WTC11 (cell line): ENCODE measurements at regions not wholly inside any gene's neighbourhood (a gene's known extent, or its start where the extent isn't known, plus 50 kb on each side); places are given as distances from the start of the nearest gene placed in this dataset.

Source experiments
- ATAC-seq: fragments of 200-7000 bp; cut with Tn5 transposase; 2 replicates; pipeline ENCODE4 v1.10.0; 2021; ENCODE audit warnings: mild to moderate bottlenecking, moderate library complexity
- CTCF ChIA-PET: fragments of 300-600 bp; sonication (Branson Sonifier 250); formaldehyde crosslinking; loops from one replicate; lab custom pipeline; 2021; ENCODE audit warnings: antibody characterized with exemption; lab: Charles Lee
- POLR2A ChIA-PET: fragments of 350-600 bp; sonication (Branson Sonifier 250); formaldehyde crosslinking; loops from one replicate; lab custom pipeline; 2021; ENCODE audit warnings: antibody characterized with exemption; lab: Charles Lee
- DNase-seq: peaks from one replicate; pipeline ENCODE4 v3.0.0; 2021; ENCODE audit warnings: low spot score
- H3K27ac Mint-ChIP-seq: 2 replicates; pipeline ENCODE4 v1.8.0; 2021; ENCODE audit warnings: mixed read lengths
- H3K27me3 Mint-ChIP-seq: 2 replicates; pipeline ENCODE4 v1.8.0; 2021; ENCODE audit warnings: low read depth, mild to moderate bottlenecking, moderate library complexity, mixed read lengths
- H3K36me3 Mint-ChIP-seq: 2 replicates; pipeline ENCODE4 v1.8.0; 2021; ENCODE audit warnings: mixed read lengths
- H3K4me1 Mint-ChIP-seq: 2 replicates; pipeline ENCODE4 v1.8.0; 2022; ENCODE audit warnings: mixed read lengths
- H3K4me3 Mint-ChIP-seq: 2 replicates; pipeline ENCODE4 v1.8.0; 2021; ENCODE audit warnings: mild to moderate bottlenecking, moderate library complexity, mixed read lengths
- H3K9me3 Mint-ChIP-seq: 2 replicates; pipeline ENCODE4 v1.8.0; 2021; ENCODE audit warnings: mixed read lengths
- GABPB1 ChIP-seq: sonication (generic); formaldehyde crosslinking; IDR thresholded peaks from 2 replicates; pipeline ENCODE4 v1.8.1; 2023; ENCODE audit warnings: mild to moderate bottlenecking, missing genetic modification reagents
- HMGA2 ChIP-seq: fragments of 250-450 bp; sonication (Bioruptor Pico); IDR thresholded peaks from 2 replicates; pipeline ENCODE4 v1.4.0; 2021; ENCODE audit warnings: mild to moderate bottlenecking, moderate library complexity
- OVOL2 ChIP-seq: fragments of 250-450 bp; sonication (Bioruptor Pico); IDR thresholded peaks from 2 replicates; pipeline ENCODE4 v1.9.0; 2021; ENCODE audit warnings: mild to moderate bottlenecking, borderline replicate concordance
- ZNF138 ChIP-seq: sonication (generic); formaldehyde crosslinking; conservative IDR thresholded peaks from 2 replicates; pipeline ENCODE4 v1.8.1; 2022; ENCODE audit warnings: mild to moderate bottlenecking, moderate library complexity, missing genetic modification reagents
- ZNF317 ChIP-seq: sonication (generic); formaldehyde crosslinking; IDR thresholded peaks from 2 replicates; pipeline ENCODE4 v1.8.1; 2023; ENCODE audit warnings: low read depth, mild to moderate bottlenecking, moderate library complexity, missing genetic modification reagents, borderline replicate concordance
- ZNF671 ChIP-seq: fragments of 250-450 bp; sonication (Bioruptor Pico); IDR thresholded peaks from 2 replicates; pipeline ENCODE4 v1.8.0; 2021; ENCODE audit warnings: mild to moderate bottlenecking
- TF ChIP-seq, protein P1 (sequence below): fragments of 250-450 bp; sonication (Bioruptor Pico); IDR thresholded peaks from 2 replicates; pipeline ENCODE4 v1.9.0; 2021; ENCODE audit warnings: mild to moderate bottlenecking, borderline replicate concordance
- TF ChIP-seq, protein P2 (sequence below): sonication (generic); formaldehyde crosslinking; IDR thresholded peaks from 2 replicates; pipeline ENCODE4 v1.8.1; 2022; ENCODE audit warnings: mild to moderate bottlenecking, missing genetic modification reagents, moderate library complexity, borderline replicate concordance
- TF ChIP-seq, protein P3 (sequence below): sonication (generic); formaldehyde crosslinking; IDR thresholded peaks from 2 replicates; pipeline ENCODE4 v1.8.1; 2022; ENCODE audit warnings: low read depth, missing genetic modification reagents, borderline replicate concordance
- TF ChIP-seq, protein P4 (sequence below): sonication (generic); formaldehyde crosslinking; IDR thresholded peaks from 2 replicates; pipeline ENCODE4 v1.8.0; 2022; ENCODE audit warnings: mild to moderate bottlenecking, missing genetic modification reagents
- TF ChIP-seq, protein P5 (sequence below): sonication (generic); formaldehyde crosslinking; IDR thresholded peaks from 2 replicates; pipeline ENCODE4 v1.8.0; 2023; ENCODE audit warnings: mild to moderate bottlenecking, missing genetic modification reagents
- TF ChIP-seq, protein P6 (sequence below): sonication (generic); formaldehyde crosslinking; IDR thresholded peaks from 2 replicates; pipeline ENCODE4 v1.8.1; 2022; ENCODE audit warnings: missing genetic modification reagents, borderline replicate concordance
- TF ChIP-seq, protein P7 (sequence below): fragments of 250-450 bp; sonication (Bioruptor Pico); IDR thresholded peaks from 2 replicates; pipeline ENCODE4 v2.1.2; 2022; ENCODE audit warnings: mild to moderate bottlenecking, moderate library complexity

DNA sequence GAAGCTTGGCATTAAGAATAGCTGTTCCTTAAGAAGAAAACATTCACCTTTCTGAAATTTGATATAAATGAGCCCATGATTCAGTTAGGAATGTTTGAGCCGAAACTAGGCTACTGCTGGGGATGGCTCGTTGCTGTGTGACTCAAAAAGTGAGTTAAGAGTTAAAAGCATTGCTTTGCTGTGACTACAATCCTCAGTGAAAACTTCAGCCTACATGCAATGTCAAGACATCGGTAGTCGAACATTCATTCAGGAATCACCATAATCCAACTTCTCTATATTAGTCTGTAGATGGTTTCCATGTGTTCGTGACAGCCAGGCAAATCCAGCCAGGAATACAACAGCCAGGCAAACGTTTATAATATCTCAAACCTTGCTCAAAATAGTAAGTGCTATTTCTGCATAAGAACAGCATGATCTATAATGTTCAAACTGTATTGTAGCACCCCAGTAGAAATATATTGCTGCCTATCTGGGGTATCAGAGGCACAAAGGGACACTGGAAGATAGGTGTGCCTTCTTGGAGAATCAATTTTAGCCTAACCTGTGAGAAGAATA is 1225.1 kb downstream of the CDH8 start (continued):
- TF ChIP-seq, protein P1, sequence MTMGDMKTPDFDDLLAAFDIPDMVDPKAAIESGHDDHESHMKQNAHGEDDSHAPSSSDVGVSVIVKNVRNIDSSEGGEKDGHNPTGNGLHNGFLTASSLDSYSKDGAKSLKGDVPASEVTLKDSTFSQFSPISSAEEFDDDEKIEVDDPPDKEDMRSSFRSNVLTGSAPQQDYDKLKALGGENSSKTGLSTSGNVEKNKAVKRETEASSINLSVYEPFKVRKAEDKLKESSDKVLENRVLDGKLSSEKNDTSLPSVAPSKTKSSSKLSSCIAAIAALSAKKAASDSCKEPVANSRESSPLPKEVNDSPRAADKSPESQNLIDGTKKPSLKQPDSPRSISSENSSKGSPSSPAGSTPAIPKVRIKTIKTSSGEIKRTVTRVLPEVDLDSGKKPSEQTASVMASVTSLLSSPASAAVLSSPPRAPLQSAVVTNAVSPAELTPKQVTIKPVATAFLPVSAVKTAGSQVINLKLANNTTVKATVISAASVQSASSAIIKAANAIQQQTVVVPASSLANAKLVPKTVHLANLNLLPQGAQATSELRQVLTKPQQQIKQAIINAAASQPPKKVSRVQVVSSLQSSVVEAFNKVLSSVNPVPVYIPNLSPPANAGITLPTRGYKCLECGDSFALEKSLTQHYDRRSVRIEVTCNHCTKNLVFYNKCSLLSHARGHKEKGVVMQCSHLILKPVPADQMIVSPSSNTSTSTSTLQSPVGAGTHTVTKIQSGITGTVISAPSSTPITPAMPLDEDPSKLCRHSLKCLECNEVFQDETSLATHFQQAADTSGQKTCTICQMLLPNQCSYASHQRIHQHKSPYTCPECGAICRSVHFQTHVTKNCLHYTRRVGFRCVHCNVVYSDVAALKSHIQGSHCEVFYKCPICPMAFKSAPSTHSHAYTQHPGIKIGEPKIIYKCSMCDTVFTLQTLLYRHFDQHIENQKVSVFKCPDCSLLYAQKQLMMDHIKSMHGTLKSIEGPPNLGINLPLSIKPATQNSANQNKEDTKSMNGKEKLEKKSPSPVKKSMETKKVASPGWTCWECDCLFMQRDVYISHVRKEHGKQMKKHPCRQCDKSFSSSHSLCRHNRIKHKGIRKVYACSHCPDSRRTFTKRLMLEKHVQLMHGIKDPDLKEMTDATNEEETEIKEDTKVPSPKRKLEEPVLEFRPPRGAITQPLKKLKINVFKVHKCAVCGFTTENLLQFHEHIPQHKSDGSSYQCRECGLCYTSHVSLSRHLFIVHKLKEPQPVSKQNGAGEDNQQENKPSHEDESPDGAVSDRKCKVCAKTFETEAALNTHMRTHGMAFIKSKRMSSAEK (CRISPR knock-in tag) = no peak
- TF ChIP-seq GABPB1 (no peak), ZNF138 (no peak)

DNA sequence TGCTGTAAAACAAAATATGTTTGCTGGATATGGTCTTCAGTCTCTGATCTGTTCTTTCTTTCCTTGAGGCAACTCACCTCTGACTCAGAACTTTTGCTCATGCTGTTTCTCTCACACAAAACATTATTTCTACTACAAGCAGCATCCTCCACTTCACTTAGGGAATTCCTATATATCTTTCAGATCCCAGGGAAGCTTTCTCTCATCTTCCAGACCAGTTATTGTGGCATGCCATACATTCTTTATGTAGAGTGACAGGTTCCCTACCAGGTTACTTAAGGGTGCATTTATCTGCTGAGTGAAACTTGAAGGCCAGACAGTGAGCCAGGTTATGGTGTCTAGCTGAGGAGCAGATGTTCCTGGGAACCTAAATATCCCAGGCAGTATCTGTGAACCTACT is 1226.0 kb downstream of the CDH8 start:
- Mint-ChIP-seq H3K4me1 (no peaks in the 10 kb centered on the region), H3K9me3 (peaks cover 9% of the 10 kb centered on the region), H3K27me3 (no peaks in the 10 kb centered on the region), H3K36me3 (no peaks in the 10 kb centered on the region), H3K4me3 (no peak overlapping the region), H3K27ac (no peak overlapping the region)
- POLR2A ChIA-PET = no interaction called here
- DNase-seq (no peak), ATAC-seq (no peak)
- CTCF ChIA-PET = interaction anchor here (0.5 to 0.9 kb wide), 2 partner anchors 123 to 196 kb away, joined by 3 to 4 read pairs; no protein-coding TSS in a partner anchor
- TF ChIP-seq ZNF317 (CRISPR knock-in tag) (no peak), OVOL2 (CRISPR knock-in tag) (no peak), HMGA2 (no peak), ZNF671 (no peak), GABPB1 (no peak)
- TF ChIP-seq, protein P2, sequence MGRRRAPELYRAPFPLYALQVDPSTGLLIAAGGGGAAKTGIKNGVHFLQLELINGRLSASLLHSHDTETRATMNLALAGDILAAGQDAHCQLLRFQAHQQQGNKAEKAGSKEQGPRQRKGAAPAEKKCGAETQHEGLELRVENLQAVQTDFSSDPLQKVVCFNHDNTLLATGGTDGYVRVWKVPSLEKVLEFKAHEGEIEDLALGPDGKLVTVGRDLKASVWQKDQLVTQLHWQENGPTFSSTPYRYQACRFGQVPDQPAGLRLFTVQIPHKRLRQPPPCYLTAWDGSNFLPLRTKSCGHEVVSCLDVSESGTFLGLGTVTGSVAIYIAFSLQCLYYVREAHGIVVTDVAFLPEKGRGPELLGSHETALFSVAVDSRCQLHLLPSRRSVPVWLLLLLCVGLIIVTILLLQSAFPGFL (CRISPR knock-in tag) = no peak
- TF ChIP-seq, protein P3, sequence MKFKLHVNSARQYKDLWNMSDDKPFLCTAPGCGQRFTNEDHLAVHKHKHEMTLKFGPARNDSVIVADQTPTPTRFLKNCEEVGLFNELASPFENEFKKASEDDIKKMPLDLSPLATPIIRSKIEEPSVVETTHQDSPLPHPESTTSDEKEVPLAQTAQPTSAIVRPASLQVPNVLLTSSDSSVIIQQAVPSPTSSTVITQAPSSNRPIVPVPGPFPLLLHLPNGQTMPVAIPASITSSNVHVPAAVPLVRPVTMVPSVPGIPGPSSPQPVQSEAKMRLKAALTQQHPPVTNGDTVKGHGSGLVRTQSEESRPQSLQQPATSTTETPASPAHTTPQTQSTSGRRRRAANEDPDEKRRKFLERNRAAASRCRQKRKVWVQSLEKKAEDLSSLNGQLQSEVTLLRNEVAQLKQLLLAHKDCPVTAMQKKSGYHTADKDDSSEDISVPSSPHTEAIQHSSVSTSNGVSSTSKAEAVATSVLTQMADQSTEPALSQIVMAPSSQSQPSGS (CRISPR knock-in tag) = no peak
- TF ChIP-seq, protein P4, sequence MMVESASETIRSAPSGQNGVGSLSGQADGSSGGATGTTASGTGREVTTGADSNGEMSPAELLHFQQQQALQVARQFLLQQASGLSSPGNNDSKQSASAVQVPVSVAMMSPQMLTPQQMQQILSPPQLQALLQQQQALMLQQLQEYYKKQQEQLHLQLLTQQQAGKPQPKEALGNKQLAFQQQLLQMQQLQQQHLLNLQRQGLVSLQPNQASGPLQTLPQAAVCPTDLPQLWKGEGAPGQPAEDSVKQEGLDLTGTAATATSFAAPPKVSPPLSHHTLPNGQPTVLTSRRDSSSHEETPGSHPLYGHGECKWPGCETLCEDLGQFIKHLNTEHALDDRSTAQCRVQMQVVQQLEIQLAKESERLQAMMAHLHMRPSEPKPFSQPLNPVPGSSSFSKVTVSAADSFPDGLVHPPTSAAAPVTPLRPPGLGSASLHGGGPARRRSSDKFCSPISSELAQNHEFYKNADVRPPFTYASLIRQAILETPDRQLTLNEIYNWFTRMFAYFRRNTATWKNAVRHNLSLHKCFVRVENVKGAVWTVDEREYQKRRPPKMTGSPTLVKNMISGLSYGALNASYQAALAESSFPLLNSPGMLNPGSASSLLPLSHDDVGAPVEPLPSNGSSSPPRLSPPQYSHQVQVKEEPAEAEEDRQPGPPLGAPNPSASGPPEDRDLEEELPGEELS (CRISPR knock-in tag) = no peak
- TF ChIP-seq, protein P5, sequence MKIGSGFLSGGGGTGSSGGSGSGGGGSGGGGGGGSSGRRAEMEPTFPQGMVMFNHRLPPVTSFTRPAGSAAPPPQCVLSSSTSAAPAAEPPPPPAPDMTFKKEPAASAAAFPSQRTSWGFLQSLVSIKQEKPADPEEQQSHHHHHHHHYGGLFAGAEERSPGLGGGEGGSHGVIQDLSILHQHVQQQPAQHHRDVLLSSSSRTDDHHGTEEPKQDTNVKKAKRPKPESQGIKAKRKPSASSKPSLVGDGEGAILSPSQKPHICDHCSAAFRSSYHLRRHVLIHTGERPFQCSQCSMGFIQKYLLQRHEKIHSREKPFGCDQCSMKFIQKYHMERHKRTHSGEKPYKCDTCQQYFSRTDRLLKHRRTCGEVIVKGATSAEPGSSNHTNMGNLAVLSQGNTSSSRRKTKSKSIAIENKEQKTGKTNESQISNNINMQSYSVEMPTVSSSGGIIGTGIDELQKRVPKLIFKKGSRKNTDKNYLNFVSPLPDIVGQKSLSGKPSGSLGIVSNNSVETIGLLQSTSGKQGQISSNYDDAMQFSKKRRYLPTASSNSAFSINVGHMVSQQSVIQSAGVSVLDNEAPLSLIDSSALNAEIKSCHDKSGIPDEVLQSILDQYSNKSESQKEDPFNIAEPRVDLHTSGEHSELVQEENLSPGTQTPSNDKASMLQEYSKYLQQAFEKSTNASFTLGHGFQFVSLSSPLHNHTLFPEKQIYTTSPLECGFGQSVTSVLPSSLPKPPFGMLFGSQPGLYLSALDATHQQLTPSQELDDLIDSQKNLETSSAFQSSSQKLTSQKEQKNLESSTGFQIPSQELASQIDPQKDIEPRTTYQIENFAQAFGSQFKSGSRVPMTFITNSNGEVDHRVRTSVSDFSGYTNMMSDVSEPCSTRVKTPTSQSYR = no peak
- TF ChIP-seq, protein P6, sequence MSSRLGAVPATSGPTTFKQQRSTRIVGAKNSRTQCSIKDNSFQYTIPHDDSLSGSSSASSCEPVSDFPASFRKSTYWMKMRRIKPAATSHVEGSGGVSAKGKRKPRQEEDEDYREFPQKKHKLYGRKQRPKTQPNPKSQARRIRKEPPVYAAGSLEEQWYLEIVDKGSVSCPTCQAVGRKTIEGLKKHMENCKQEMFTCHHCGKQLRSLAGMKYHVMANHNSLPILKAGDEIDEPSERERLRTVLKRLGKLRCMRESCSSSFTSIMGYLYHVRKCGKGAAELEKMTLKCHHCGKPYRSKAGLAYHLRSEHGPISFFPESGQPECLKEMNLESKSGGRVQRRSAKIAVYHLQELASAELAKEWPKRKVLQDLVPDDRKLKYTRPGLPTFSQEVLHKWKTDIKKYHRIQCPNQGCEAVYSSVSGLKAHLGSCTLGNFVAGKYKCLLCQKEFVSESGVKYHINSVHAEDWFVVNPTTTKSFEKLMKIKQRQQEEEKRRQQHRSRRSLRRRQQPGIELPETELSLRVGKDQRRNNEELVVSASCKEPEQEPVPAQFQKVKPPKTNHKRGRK (CRISPR knock-in tag) = no peak
- TF ChIP-seq, protein P7, sequence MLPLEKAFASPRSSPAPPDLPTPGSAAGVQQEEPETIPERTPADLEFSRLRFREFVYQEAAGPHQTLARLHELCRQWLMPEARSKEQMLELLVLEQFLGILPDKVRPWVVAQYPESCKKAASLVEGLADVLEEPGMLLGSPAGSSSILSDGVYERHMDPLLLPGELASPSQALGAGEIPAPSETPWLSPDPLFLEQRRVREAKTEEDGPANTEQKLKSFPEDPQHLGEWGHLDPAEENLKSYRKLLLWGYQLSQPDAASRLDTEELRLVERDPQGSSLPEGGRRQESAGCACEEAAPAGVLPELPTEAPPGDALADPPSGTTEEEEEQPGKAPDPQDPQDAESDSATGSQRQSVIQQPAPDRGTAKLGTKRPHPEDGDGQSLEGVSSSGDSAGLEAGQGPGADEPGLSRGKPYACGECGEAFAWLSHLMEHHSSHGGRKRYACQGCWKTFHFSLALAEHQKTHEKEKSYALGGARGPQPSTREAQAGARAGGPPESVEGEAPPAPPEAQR (CRISPR knock-in tag) = no peak
